GM12875 (cell line): ENCODE measurements at regions not wholly inside any gene's neighbourhood (a gene's known extent, or its start where the extent isn't known, plus 50 kb on each side); places are given as distances from the start of the nearest gene placed in this dataset.
"Not testable (repeated sequence)": the region's sequence is repeated elsewhere in the genome, so short reads cannot be mapped to it uniquely, and the experiment has no call there.

ENCODE experiments used
- H3K4me3 ChIP-seq: one replicate; pipeline ENCODE4 v1.5.1; 2011; ENCODE audit warnings: low read depth, low read length, control low read depth
- TF ChIP-seq, protein P1 (sequence below): IDR thresholded peaks from 2 replicates; pipeline ENCODE4 v1.5.1; 2011; ENCODE audit warnings: low read depth, mild to moderate bottlenecking, control low read depth, inconsistent platforms, low read length, moderate library complexity, borderline replicate concordance; ENCODE audit not compliant: insufficient read depth

DNA sequence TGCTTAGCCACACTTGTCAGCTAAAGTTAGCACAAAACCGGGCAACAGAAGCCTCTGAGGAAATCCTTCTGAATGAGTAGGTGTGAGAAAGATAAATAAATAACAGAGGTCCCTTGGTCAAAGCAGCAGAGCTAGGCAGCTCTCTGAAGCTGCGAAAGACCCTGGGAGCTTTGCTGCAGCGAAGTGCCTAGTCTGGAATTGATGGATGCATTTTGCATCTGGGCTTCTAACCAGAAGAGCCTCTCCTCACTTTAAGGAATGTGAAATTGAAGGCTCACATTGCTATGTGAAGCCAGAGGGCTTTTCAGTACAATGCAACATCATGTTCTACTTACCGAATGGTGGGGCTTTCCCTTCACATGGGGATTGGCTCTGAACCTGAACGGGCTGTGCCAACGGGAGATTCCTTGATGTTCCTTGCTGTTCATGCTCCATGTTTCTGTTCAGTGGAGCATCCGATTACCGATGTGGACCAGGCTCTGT, 274.6 kb downstream of the HS3ST3B1 start:
- TF ChIP-seq, protein P1, sequence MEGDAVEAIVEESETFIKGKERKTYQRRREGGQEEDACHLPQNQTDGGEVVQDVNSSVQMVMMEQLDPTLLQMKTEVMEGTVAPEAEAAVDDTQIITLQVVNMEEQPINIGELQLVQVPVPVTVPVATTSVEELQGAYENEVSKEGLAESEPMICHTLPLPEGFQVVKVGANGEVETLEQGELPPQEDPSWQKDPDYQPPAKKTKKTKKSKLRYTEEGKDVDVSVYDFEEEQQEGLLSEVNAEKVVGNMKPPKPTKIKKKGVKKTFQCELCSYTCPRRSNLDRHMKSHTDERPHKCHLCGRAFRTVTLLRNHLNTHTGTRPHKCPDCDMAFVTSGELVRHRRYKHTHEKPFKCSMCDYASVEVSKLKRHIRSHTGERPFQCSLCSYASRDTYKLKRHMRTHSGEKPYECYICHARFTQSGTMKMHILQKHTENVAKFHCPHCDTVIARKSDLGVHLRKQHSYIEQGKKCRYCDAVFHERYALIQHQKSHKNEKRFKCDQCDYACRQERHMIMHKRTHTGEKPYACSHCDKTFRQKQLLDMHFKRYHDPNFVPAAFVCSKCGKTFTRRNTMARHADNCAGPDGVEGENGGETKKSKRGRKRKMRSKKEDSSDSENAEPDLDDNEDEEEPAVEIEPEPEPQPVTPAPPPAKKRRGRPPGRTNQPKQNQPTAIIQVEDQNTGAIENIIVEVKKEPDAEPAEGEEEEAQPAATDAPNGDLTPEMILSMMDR, result no peak

DNA sequence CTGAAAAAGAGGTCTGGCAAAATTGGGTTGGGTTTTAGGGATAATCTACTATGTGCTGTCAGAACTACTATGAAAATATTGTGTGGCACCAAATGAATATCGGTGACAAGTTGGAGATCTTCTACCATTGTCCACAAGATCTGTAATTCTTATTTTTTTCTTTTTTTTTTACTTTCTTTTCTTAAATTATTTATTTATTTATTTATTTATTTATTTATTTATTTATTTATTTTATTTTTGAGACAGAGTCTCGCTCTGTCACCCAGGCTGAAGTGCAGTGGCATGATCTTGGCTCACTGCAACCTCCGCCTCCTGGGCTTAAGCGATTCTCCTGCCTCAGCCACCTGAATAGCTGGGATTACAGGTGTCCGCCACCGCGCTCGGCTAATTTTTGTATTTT, 259.4 kb downstream of the HS3ST3B1 start:
- not testable (repeated sequence) for H3K4me3 ChIP-seq

More for the DNA sequence above, 274.6 kb downstream of the HS3ST3B1 start:
- H3K4me3 ChIP-seq, result no peak overlapping the region

DNA sequence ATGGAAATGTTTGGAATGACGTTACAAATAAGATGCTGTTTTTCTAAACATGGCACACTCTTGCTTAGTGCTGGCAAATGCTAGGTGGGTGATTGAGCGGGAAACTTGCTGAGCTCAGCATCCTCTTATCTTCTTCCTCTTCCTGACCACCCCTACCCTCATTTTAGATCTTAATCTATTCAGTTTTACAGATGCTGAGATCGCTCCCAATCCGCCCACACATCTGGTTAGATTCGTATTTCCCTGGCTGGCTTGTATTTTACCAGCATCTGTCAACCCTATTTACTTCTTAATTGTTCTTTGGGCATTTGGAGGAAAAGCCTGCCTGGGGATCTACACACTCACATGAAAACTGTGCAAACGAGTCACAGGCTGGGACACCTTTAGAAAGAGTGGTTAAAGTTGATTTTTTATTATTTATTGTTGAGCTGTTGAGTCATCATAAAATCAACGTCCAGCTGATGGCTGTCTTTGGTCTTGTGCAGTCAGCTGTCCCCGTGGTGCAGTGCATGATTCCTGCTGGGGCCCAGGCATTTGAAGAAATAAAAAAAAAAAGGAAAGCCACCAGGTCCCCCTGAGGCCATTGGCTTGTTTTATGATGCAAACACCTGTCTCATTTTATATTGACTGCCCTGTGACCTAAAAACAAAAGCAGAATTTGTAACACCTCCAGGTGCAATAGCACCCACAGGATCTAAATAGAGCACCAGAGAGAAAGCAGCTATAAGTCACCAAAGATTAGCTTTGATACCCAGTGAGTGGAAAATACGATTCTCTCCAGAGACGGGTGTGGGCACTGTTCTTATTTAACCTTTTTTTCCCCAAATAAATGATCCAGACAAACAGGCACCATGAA, 258.6 kb downstream of the HS3ST3B1 start:
- H3K4me3 ChIP-seq, result no peak overlapping the region
- TF ChIP-seq, protein P1, result no peak

DNA sequence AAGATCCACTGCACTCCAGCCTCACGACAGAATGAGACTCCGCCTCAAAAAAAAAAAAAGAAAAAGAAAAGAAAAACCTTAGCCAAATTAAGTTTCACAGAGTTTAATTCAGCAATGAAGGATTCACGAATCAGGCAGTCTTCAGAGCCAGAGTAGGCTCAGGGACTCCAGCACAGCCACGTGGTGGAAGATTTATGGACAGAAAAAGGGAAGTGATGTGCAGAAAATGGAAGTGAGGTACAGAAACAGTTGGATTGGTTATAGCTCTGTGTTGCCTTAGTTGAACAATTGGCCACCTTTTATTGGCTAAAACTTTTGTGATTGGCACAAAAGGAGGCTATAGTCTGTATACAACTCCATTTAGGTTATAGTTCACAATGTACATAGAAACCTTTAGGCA, 256.6 kb downstream of the HS3ST3B1 start:
- no peak overlapping the region for H3K4me3 ChIP-seq
- TF ChIP-seq, protein P1, result no peak

GRCh38 chr17:14553847-14554246, 253.0 kb downstream of the HS3ST3B1 start:
- TF ChIP-seq, protein P1, result no peak
- H3K4me3 ChIP-seq, result no peak overlapping the region

DNA sequence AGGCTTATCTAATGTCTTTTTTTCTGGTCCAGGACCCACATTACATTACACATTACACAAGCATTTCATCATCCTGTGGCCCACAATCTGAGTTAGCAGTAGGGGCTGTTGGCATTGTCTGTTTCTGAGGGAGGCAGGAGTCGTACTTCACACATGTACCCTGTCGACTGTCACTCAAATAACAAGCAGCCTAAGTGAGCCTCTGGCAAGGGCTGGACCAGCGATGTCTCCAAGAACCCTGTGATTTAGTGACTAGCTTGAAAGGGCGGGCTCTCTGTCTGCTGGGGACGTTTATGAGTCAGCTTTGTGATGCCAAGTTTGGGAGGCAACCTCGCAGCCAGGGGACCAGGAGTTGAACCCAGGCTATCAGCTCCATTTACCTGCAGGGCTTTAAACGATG, 251.4 kb downstream of the HS3ST3B1 start:
- TF ChIP-seq, protein P1, result no peak
- no peak overlapping the region for H3K4me3 ChIP-seq

DNA sequence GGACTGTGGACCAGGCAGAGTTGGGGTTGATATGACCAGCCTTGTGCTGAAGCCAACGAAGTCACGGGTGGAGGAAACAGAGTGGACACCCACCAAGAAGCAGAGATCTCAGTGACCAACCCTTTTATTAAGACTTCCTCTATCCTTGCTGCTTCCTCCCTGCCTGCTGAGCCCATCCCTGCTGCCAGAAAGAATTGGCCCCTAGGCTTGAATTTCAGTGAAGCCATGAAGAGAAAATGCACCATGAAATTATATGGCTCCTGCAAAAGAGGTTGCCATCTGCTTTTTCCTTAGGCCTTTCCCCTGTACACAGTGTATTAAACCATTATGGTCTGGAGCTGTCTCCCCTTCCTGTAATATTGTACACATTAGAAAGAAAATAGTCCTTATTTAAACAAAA, 246.7 kb downstream of the HS3ST3B1 start:
- no peak overlapping the region for H3K4me3 ChIP-seq
- TF ChIP-seq, protein P1, result no peak
